IMR-90 (cell line): ENCODE measurements at regions not wholly inside any gene's neighbourhood (a gene's known extent, or its start where the extent isn't known, plus 50 kb on each side); places are given as distances from the start of the nearest gene placed in this dataset.

Experiments used
- ATAC-seq: fragments of 200-7000 bp; cut with Tn5 transposase; 2 replicates; pipeline ENCODE4 v1.9.1; 2020; ENCODE audit warnings: low read depth, mild to moderate bottlenecking, moderate library complexity
- BruUV-seq: library from RNA; stranded (reverse); fragments of 400-500 nt; replicated peaks from 2 replicates; lab custom pipeline; 2021; lab: Mats Ljungman, UMichigan
- CTCF ChIA-PET: fragments of 300-600 bp; formaldehyde crosslinking; extraction: SDS; loops from one replicate; lab custom pipeline; 2021; ENCODE audit warnings: antibody characterized with exemption; lab: Yijun Ruan, JAX
- POLR2A ChIA-PET: fragments of 300-600 bp; sonication (Branson Sonifier 250); formaldehyde crosslinking; loops from one replicate; lab custom pipeline; 2022; ENCODE audit warnings: antibody characterized with exemption; ENCODE audit not compliant: unreplicated experiment; lab: Charles Lee
- DNase-seq: peaks from one replicate; pipeline ENCODE4 v3.0.0; 2013
- H2AFZ ChIP-seq: replicated peaks from 2 replicates; pipeline ENCODE3; 2013; ENCODE audit warnings: low read length, mild to moderate bottlenecking; ENCODE audit not compliant: poor library complexity
- H2AK5ac ChIP-seq: 2 replicates; pipeline ENCODE4 v1.6.1; 2013; ENCODE audit warnings: low read depth, low read length, inconsistent platforms
- H2AK9ac ChIP-seq: replicated peaks from 2 replicates; pipeline ENCODE3; 2013; ENCODE audit warnings: mild to moderate bottlenecking, low read depth, low read length, moderate library complexity; ENCODE audit not compliant: poor library complexity
- H2BK120ac ChIP-seq: 2 replicates; pipeline ENCODE4 v1.6.1; 2013; ENCODE audit warnings: low read depth, low read length, inconsistent platforms
- H2BK15ac ChIP-seq: 3 replicates; pipeline ENCODE4 v1.6.1; 2013; ENCODE audit warnings: low read depth, low read length, inconsistent platforms
- H2BK20ac ChIP-seq: 2 replicates; pipeline ENCODE4 v1.6.1; 2013; ENCODE audit warnings: low read depth, mild to moderate bottlenecking, inconsistent platforms, low read length, moderate library complexity
- H2BK5ac ChIP-seq: 2 replicates; pipeline ENCODE4 v1.6.1; 2013; ENCODE audit warnings: mild to moderate bottlenecking, low read depth, low read length, inconsistent platforms; ENCODE audit not compliant: poor library complexity, severe bottlenecking
- H3K14ac ChIP-seq: replicated peaks from 2 replicates; pipeline ENCODE4 v1.6.1; 2013; ENCODE audit warnings: low read depth, low read length, inconsistent platforms
- H3K18ac ChIP-seq: 2 replicates; pipeline ENCODE4 v1.6.1; 2013; ENCODE audit warnings: low read depth, low read length, control low read depth
- H3K23ac ChIP-seq: 2 replicates; pipeline ENCODE4 v1.6.1; 2013; ENCODE audit warnings: low read depth, low read length, inconsistent platforms
- H3K27ac ChIP-seq: 2 replicates; pipeline ENCODE4 v1.5.1; 2013; ENCODE audit warnings: mild to moderate bottlenecking, control low read depth, low read length; ENCODE audit not compliant: insufficient read depth
- H3K27me3 ChIP-seq: 2 replicates; pipeline ENCODE4 v1.6.1; 2013; ENCODE audit warnings: low read length; ENCODE audit not compliant: control insufficient read depth, insufficient read depth
- H3K36me3 ChIP-seq: 2 replicates; pipeline ENCODE4 v1.6.1; 2013; ENCODE audit warnings: low read length, mixed read lengths; ENCODE audit not compliant: control insufficient read depth, insufficient read depth
- H3K4ac ChIP-seq: 2 replicates; pipeline ENCODE4 v1.6.1; 2013; ENCODE audit warnings: low read depth, low read length, inconsistent platforms
- H3K4me1 ChIP-seq: 2 replicates; pipeline ENCODE4 v1.6.1; 2013; ENCODE audit warnings: low read length, mixed read lengths; ENCODE audit not compliant: control insufficient read depth, insufficient read depth
- H3K4me2 ChIP-seq: 2 replicates; pipeline ENCODE4 v1.6.1; 2013; ENCODE audit warnings: low read depth, mild to moderate bottlenecking, control low read depth, low read length, moderate library complexity
- H3K4me3 ChIP-seq: 2 replicates; pipeline ENCODE4 v1.5.1; 2013; ENCODE audit warnings: low read depth, mild to moderate bottlenecking, control low read depth, low read length, moderate library complexity; ENCODE audit not compliant: insufficient read depth
- H3K56ac ChIP-seq: 2 replicates; pipeline ENCODE4 v1.6.1; 2013; ENCODE audit warnings: low read length, inconsistent platforms; ENCODE audit not compliant: insufficient read depth; ENCODE audit errors: extremely low read depth
- H3K79me1 ChIP-seq, 2 experiments: 2 replicates each; pipeline ENCODE4 v1.6.1; 2013; ENCODE audit warnings: low read length in 2 of 2, inconsistent platforms in 1 of 2, low read depth in 1 of 2
- H3K9ac ChIP-seq: 2 replicates; pipeline ENCODE4 v1.6.1; 2013; ENCODE audit warnings: low read depth, low read length, control low read depth
- H3K9me1 ChIP-seq: 2 replicates; pipeline ENCODE4 v1.6.1; 2013; ENCODE audit warnings: low read length, inconsistent platforms; ENCODE audit not compliant: insufficient read depth
- H3K9me3 ChIP-seq: 2 replicates; pipeline ENCODE4 v1.6.1; 2013; ENCODE audit warnings: low read length; ENCODE audit not compliant: control insufficient read depth, insufficient read depth
- H4K20me1 ChIP-seq: 2 replicates; pipeline ENCODE4 v1.6.1; 2013; ENCODE audit warnings: low read length, inconsistent platforms; ENCODE audit not compliant: insufficient read depth
- H4K5ac ChIP-seq: 2 replicates; pipeline ENCODE4 v1.6.1; 2013; ENCODE audit warnings: mild to moderate bottlenecking, low read depth, low read length, control low read depth
- H4K8ac ChIP-seq, 2 experiments: 2 replicates each; pipeline ENCODE4 v1.6.1; 2013; ENCODE audit warnings: low read depth in 2 of 2, low read length in 2 of 2, control low read depth in 1 of 2, inconsistent platforms in 1 of 2
- H4K91ac ChIP-seq: 2 replicates; pipeline ENCODE4 v1.6.1; 2013; ENCODE audit warnings: low read depth, low read length, inconsistent platforms; ENCODE audit not compliant: insufficient read depth
- BHLHE40 ChIP-seq: fragments of 150-350 bp; IDR thresholded peaks from 2 replicates; pipeline ENCODE4 v1.6.1; 2016; ENCODE audit warnings: mild to moderate bottlenecking, low read depth, low read length
- CEBPB ChIP-seq: IDR thresholded peaks from 2 replicates; pipeline ENCODE4 v1.6.1; 2012; ENCODE audit warnings: low read depth, low read length, improper control_type of control experiment
- CHD1 ChIP-seq: IDR thresholded peaks from 2 replicates; pipeline ENCODE4 v1.6.1; 2012; ENCODE audit warnings: low read depth, low read length, improper control_type of control experiment
- FOS ChIP-seq: fragments of 150-350 bp; IDR thresholded peaks from 2 replicates; pipeline ENCODE4 v1.6.1; 2016; ENCODE audit warnings: low read depth, low read length
- MAFK ChIP-seq: IDR thresholded peaks from 2 replicates; pipeline ENCODE4 v1.6.1; 2012; ENCODE audit warnings: low read depth, low read length, improper control_type of control experiment
- MAZ ChIP-seq: IDR thresholded peaks from 2 replicates; pipeline ENCODE4 v1.6.1; 2012; ENCODE audit warnings: low read depth, mild to moderate bottlenecking, low read length, improper control_type of control experiment, moderate library complexity, borderline replicate concordance
- MXI1 ChIP-seq: IDR thresholded peaks from 2 replicates; pipeline ENCODE4 v1.6.1; 2012; ENCODE audit warnings: low read depth, mild to moderate bottlenecking, low read length, moderate library complexity, borderline replicate concordance
- NFE2L2 ChIP-seq: fragments of 150-350 bp; IDR thresholded peaks from 2 replicates; pipeline ENCODE4 v1.6.1; 2016; ENCODE audit warnings: low read depth, mild to moderate bottlenecking, low read length
- POLR2A ChIP-seq: IDR thresholded peaks from 2 replicates; pipeline ENCODE4 v1.6.1; 2012; ENCODE audit warnings: mild to moderate bottlenecking, low read depth, low read length
- RAD21 ChIP-seq: IDR thresholded peaks from 2 replicates; pipeline ENCODE4 v1.6.1; 2012; ENCODE audit warnings: low read length, improper control_type of control experiment
- RCOR1 ChIP-seq: IDR thresholded peaks from 2 replicates; pipeline ENCODE4 v1.6.1; 2012; ENCODE audit warnings: mild to moderate bottlenecking, low read length, improper control_type of control experiment; ENCODE audit not compliant: insufficient replicate concordance
- RFX5 ChIP-seq: IDR thresholded peaks from 2 replicates; pipeline ENCODE4 v1.8.0; 2012; ENCODE audit warnings: low read depth, mild to moderate bottlenecking, low read length, moderate library complexity
- SMC3 ChIP-seq: fragments of 150-350 bp; IDR thresholded peaks from 2 replicates; pipeline ENCODE4 v1.6.1; 2016; ENCODE audit warnings: low read depth, mild to moderate bottlenecking, antibody characterized with exemption, low read length, moderate library complexity
- dilution Hi-C: fragments of 300-500 bp; cut with HindIII; formaldehyde crosslinking; loops from one replicate; pipeline ENCODE4 v1.14.3; 2018; ENCODE audit warnings: low sequenced_read_pairs; ENCODE audit not compliant: unreplicated experiment
- in situ Hi-C: fragments of 300-500 bp; cut with MboI; formaldehyde crosslinking; loops from 3 replicates; pipeline ENCODE4 v1.14.3; 2019; ENCODE audit warnings: low sequenced_read_pairs, inconsistent platforms, mixed read lengths
- intact Hi-C: fragments of 100-400 bp; cut with micrococcal nuclease; formaldehyde crosslinking; loops from 2 replicates; pipeline ENCODE4 v1.10.0; 2022
- TF ChIP-seq, protein P1 (sequence below): fragments of 150-350 bp; IDR thresholded peaks from 2 replicates; pipeline ENCODE4 v1.6.1; 2016; ENCODE audit warnings: low read depth, mild to moderate bottlenecking, low read length, moderate library complexity, borderline replicate concordance
- TF ChIP-seq, protein P2 (sequence below): conservative IDR thresholded peaks from 2 replicates; pipeline ENCODE4 v1.5.1; 2012; ENCODE audit warnings: mild to moderate bottlenecking, low read depth, low read length, improper control_type of control experiment
- TF ChIP-seq, protein P3 (sequence below): fragments of 150-350 bp; IDR thresholded peaks from 2 replicates; pipeline ENCODE4 v1.6.1; 2017; ENCODE audit warnings: mild to moderate bottlenecking, antibody characterized with exemption, low read length, low read depth

DNA sequence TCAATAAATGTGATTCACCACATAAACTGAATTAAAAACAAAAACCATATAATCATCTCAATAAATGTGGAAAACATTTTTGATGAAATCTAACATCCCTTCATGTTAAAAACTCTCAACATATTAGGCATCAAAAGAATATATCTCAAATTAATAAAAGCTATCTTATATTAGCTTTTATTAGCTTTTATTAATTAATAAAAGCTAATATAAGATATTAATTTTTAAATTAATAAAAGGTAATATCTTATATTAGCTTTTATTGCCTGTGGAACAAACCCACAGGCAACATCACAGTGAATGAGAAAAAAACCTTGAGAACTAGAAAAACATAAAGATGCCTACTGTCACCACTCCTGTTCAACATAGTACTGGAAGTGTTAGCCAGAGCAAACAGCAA, 338.9 kb upstream of the GRIA1 start:
- H3K4me1 ChIP-seq, result no peaks in the 10 kb centered on the region
- no TSS peak for BruUV-seq
- no peak for ATAC-seq

More for the DNA sequence above, 338.9 kb upstream of the GRIA1 start:
- Histone ChIP-seq H3K14ac (no peak overlapping the region), H4K5ac (no peak overlapping the region), H2BK15ac (no peak overlapping the region), H3K4me3 (no peak overlapping the region), H3K4ac (no peak overlapping the region), H3K9me1 (no peaks in the 10 kb centered on the region), H3K9ac (no peak overlapping the region), H3K23ac (no peak overlapping the region), H2AK5ac (no peak overlapping the region), H2BK120ac (no peak overlapping the region), H2AK9ac (no peak overlapping the region), H4K8ac (no peak overlapping the region), H2AFZ (no peak overlapping the region), H2BK20ac (no peak overlapping the region), H3K56ac (no peak overlapping the region), H3K4me2 (no peak overlapping the region), H4K20me1 (no peaks in the 10 kb centered on the region), H3K79me1 (no peaks in the 10 kb centered on the region), H4K91ac (no peak overlapping the region), H3K9me3 (peaks cover 4% of the 10 kb centered on the region), H3K18ac (no peak overlapping the region), H3K27ac (no peak overlapping the region), H3K36me3 (no peaks in the 10 kb centered on the region), H2BK5ac (no peak overlapping the region), H3K27me3 (no peaks in the 10 kb centered on the region)
- in situ Hi-C loops (no loop called here), dilution Hi-C loops (no loop called here), intact Hi-C loops (no loop called here)
- DNase-seq, result no peak
- ChIA-PET POLR2A (no interaction called here), CTCF (interaction anchor here (0.6 to 1.1 kb wide), 2 partner anchors 21 to 503 kb away, joined by 3 to 4 read pairs; no protein-coding TSS in a partner anchor)
- no peak for TF ChIP-seq NFE2L2
- TF ChIP-seq BHLHE40, result no peak
- TF ChIP-seq CEBPB, result no peak
- TF ChIP-seq RFX5, result no peak
- TF ChIP-seq POLR2A, result no peak
- TF ChIP-seq RAD21, result no peak
- no peak for TF ChIP-seq SMC3
- TF ChIP-seq RCOR1, result no peak
- no peak for TF ChIP-seq MXI1
- TF ChIP-seq CHD1, result no peak
- TF ChIP-seq MAFK, result no peak
- no peak for TF ChIP-seq MAZ
- TF ChIP-seq, protein P1, sequence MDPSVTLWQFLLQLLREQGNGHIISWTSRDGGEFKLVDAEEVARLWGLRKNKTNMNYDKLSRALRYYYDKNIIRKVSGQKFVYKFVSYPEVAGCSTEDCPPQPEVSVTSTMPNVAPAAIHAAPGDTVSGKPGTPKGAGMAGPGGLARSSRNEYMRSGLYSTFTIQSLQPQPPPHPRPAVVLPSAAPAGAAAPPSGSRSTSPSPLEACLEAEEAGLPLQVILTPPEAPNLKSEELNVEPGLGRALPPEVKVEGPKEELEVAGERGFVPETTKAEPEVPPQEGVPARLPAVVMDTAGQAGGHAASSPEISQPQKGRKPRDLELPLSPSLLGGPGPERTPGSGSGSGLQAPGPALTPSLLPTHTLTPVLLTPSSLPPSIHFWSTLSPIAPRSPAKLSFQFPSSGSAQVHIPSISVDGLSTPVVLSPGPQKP, result no peak
- TF ChIP-seq, protein P2, sequence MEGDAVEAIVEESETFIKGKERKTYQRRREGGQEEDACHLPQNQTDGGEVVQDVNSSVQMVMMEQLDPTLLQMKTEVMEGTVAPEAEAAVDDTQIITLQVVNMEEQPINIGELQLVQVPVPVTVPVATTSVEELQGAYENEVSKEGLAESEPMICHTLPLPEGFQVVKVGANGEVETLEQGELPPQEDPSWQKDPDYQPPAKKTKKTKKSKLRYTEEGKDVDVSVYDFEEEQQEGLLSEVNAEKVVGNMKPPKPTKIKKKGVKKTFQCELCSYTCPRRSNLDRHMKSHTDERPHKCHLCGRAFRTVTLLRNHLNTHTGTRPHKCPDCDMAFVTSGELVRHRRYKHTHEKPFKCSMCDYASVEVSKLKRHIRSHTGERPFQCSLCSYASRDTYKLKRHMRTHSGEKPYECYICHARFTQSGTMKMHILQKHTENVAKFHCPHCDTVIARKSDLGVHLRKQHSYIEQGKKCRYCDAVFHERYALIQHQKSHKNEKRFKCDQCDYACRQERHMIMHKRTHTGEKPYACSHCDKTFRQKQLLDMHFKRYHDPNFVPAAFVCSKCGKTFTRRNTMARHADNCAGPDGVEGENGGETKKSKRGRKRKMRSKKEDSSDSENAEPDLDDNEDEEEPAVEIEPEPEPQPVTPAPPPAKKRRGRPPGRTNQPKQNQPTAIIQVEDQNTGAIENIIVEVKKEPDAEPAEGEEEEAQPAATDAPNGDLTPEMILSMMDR, result no peak
- TF ChIP-seq FOS, result no peak
- TF ChIP-seq, protein P3, sequence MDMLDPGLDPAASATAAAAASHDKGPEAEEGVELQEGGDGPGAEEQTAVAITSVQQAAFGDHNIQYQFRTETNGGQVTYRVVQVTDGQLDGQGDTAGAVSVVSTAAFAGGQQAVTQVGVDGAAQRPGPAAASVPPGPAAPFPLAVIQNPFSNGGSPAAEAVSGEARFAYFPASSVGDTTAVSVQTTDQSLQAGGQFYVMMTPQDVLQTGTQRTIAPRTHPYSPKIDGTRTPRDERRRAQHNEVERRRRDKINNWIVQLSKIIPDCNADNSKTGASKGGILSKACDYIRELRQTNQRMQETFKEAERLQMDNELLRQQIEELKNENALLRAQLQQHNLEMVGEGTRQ, result no peak
